SK-N-MC (cell line): ENCODE measurements at regions not wholly inside any gene's neighbourhood (a gene's known extent, or its start where the extent isn't known, plus 50 kb on each side); places are given as distances from the start of the nearest gene placed in this dataset.

Experiments
- EZH2 ChIP-seq: fragments of 200-600 bp; sonication (generic); IDR thresholded peaks from one replicate; pipeline ENCODE4 v1.6.1; 2017; ENCODE audit warnings: antibody characterized with exemption
- FOXP2 ChIP-seq: optimal IDR thresholded peaks from 2 replicates; pipeline ENCODE3; 2011; ENCODE audit warnings: mild to moderate bottlenecking, moderate library complexity; ENCODE audit not compliant: insufficient read depth; ENCODE audit errors: extremely low read length, control extremely low read depth
- POLR2AphosphoS5 ChIP-seq: IDR thresholded peaks from 2 replicates; pipeline ENCODE4 v1.6.1; 2012; ENCODE audit warnings: mild to moderate bottlenecking, low read depth, low read length, borderline replicate concordance

- TF ChIP-seq EZH2 (no peak), POLR2AphosphoS5 (no peak), FOXP2 (no peak)
Measured at GRCh38 chr6:92945799-92946198, 473.6 kb downstream of the EPHA7 start.
